K562 (cell line): ENCODE measurements at regions not wholly inside any gene's neighbourhood (a gene's known extent, or its start where the extent isn't known, plus 50 kb on each side); places are given as distances from the start of the nearest gene placed in this dataset.

ENCODE experiments used
- ATAC-seq: fragments of 200-7000 bp; cut with Tn5 transposase; 3 replicates; pipeline ENCODE4 v1.9.1; 2020; ENCODE audit warnings: moderate library complexity
- BruUV-seq: library from RNA; stranded (reverse); fragments of 400-500 nt; replicated peaks from 2 replicates; lab custom pipeline; 2021; lab: Mats Ljungman, UMichigan
- CTCF ChIA-PET: fragments of 300-600 bp; formaldehyde crosslinking; extraction: SDS; loops from one replicate; lab custom pipeline; 2021; ENCODE audit warnings: low intra/inter-chr PET ratio; lab: Yijun Ruan, JAX
- POLR2A ChIA-PET: fragments of 300-600, 350-650 bp; sonication (Branson Sonifier 250); formaldehyde crosslinking; extraction: SDS; loops from one replicate; lab custom pipeline; 2021; ENCODE audit warnings: antibody characterized with exemption, inconsistent platforms; lab: Yijun Ruan, JAX
- DNase-seq, 4 experiments: peaks; one replicate each; pipeline versions ENCODE4 v3.0.0 to v3.0.0-alpha.2; 2011 to 2018; ENCODE audit warnings: low spot score in 3 of 4, mixed read lengths in 3 of 4; ENCODE audit errors: extremely low read depth in 1 of 4
- FAIRE-seq: peaks from 2 replicates; lab custom pipeline; 2011; peaks lifted over from hg19 to GRCh38; lab: Jason Lieb, UNC
- H2AFZ ChIP-seq: 2 replicates; pipeline ENCODE4 v1.6.0; 2011; ENCODE audit warnings: low read depth, low read length, control low read depth, inconsistent platforms
- H3K27ac ChIP-seq: fragments of 200-600 bp; 3 replicates; pipeline ENCODE4 v1.8.0; 2011; ENCODE audit warnings: low read depth, mild to moderate bottlenecking, control low read depth, inconsistent platforms, low read length, moderate library complexity, mixed read lengths; ENCODE audit errors: extremely low read depth
- H3K27me3 ChIP-seq, 2 experiments: fragments of 300-600 bp in 1 of 2; 2 replicates in 1 of 2; 3 replicates in 1 of 2; pipeline versions ENCODE4 v1.6.0 to v1.8.0; 2011; ENCODE audit warnings: inconsistent platforms in 2 of 2, low read length in 2 of 2, mild to moderate bottlenecking in 1 of 2, mixed read lengths in 1 of 2, moderate library complexity in 1 of 2; ENCODE audit not compliant: control insufficient read depth in 2 of 2, insufficient read depth in 2 of 2
- H3K36me3 ChIP-seq: fragments of 300-600 bp; 3 replicates; pipeline ENCODE4 v1.8.0; 2011; ENCODE audit warnings: mild to moderate bottlenecking, low read length, inconsistent platforms; ENCODE audit not compliant: control insufficient read depth, insufficient read depth
- H3K4me1 ChIP-seq, 2 experiments: fragments of 200-600 bp in 1 of 2; replicated peaks in 1 of 2; 2 replicates in 1 of 2; 3 replicates in 1 of 2; pipeline versions ENCODE4 v1.5.1 to v1.8.0; 2011; ENCODE audit warnings: inconsistent platforms in 2 of 2, low read length in 2 of 2, mild to moderate bottlenecking in 1 of 2, mixed read lengths in 1 of 2, moderate library complexity in 1 of 2; ENCODE audit not compliant: control insufficient read depth in 2 of 2, insufficient read depth in 2 of 2
- H3K4me2 ChIP-seq: 2 replicates; pipeline ENCODE4 v1.6.1; 2011; ENCODE audit warnings: low read length, control low read depth, inconsistent platforms, mixed read lengths; ENCODE audit not compliant: insufficient read depth
- H3K4me3 ChIP-seq: fragments of 200-600 bp; sonication (generic), shearing (Covaris generic); 2 replicates; pipeline ENCODE4 v1.5.1; 2016; ENCODE audit warnings: control low read depth, inconsistent platforms
- H3K79me2 ChIP-seq: fragments of 200-600 bp; 3 replicates; pipeline ENCODE4 v1.8.0; 2011; ENCODE audit warnings: low read length, inconsistent platforms; ENCODE audit not compliant: control insufficient read depth, insufficient read depth
- H3K9ac ChIP-seq, 2 experiments: 2 replicates each; pipeline versions ENCODE4 v1.6.0 to v1.6.1; 2011; ENCODE audit warnings: low read depth in 2 of 2, low read length in 2 of 2, control low read depth in 1 of 2, inconsistent platforms in 1 of 2, mild to moderate bottlenecking in 1 of 2, mixed read lengths in 1 of 2; ENCODE audit not compliant: insufficient read depth in 1 of 2
- H3K9me1 ChIP-seq: one replicate; pipeline ENCODE4 v1.6.0; 2011; ENCODE audit warnings: inconsistent platforms, mild to moderate bottlenecking, low read length, moderate library complexity; ENCODE audit not compliant: control insufficient read depth, insufficient read depth
- H3K9me3 ChIP-seq: replicated peaks from 2 replicates; pipeline ENCODE4 v1.5.1; 2011; ENCODE audit warnings: low read depth, low read length, inconsistent platforms; ENCODE audit not compliant: control insufficient read depth, insufficient read depth
- H4K20me1 ChIP-seq: replicated peaks from 2 replicates; pipeline ENCODE4 v1.6.1; 2011; ENCODE audit warnings: low read length, inconsistent platforms, mixed read lengths; ENCODE audit not compliant: control insufficient read depth, insufficient read depth
- FIP1L1 ChIP-seq: fragments of 200-400 bp; formaldehyde crosslinking; IDR thresholded peaks from 2 replicates; pipeline ENCODE4 v1.6.1; 2018; ENCODE audit warnings: mild to moderate bottlenecking, low read depth, low read length; ENCODE audit not compliant: poor library complexity, severe bottlenecking
- FOXJ3 ChIP-seq: sonication (generic); formaldehyde crosslinking; IDR thresholded peaks from 2 replicates; pipeline ENCODE4 v1.4.0; 2020; ENCODE audit warnings: mild to moderate bottlenecking, missing genetic modification reagents
- NBN ChIP-seq: fragments of 450-650 bp; IDR thresholded peaks from 2 replicates; pipeline ENCODE4 v1.6.1; 2016; ENCODE audit warnings: low read depth, mild to moderate bottlenecking
- RAD21 ChIP-seq, 2 experiments: fragments of 250-450 bp in 1 of 2; fragments of 450-650 bp in 1 of 2; sonication (Bioruptor Pico) in 1 of 2; formaldehyde crosslinking in 1 of 2; IDR thresholded peaks in 1 of 2; conservative IDR thresholded peaks in 1 of 2; 2 replicates each; pipeline versions ENCODE4 v1.4.0 to v1.8.0; 2020 to 2022; ENCODE audit warnings: mild to moderate bottlenecking in 2 of 2, moderate library complexity in 1 of 2
- RBM34 ChIP-seq: fragments of 200-400 bp; formaldehyde crosslinking; IDR thresholded peaks from 2 replicates; pipeline ENCODE4 v1.6.1; 2018; ENCODE audit warnings: low read length, borderline replicate concordance; ENCODE audit not compliant: insufficient read depth
- RFX1 ChIP-seq: fragments of 450-650 bp; IDR thresholded peaks from 2 replicates; pipeline ENCODE4 v1.6.1; 2016; ENCODE audit warnings: mild to moderate bottlenecking, moderate library complexity
- TAL1 ChIP-seq: fragments of 450-650 bp; IDR thresholded peaks from 2 replicates; pipeline ENCODE4 v1.6.1; 2016; ENCODE audit warnings: mild to moderate bottlenecking
- TCFL5 ChIP-seq: fragments of 250-450 bp; sonication (Bioruptor Pico); conservative IDR thresholded peaks from 2 replicates; pipeline ENCODE4 v1.6.1; 2021; ENCODE audit warnings: mild to moderate bottlenecking, moderate library complexity, matching md5 sums
- WGBS: fragments of 100-300 bp; shearing (Covaris generic); methylation state at CpG from one replicate; pipeline ENCODE4 v1.1.6; 2016; ENCODE audit warnings: low coverage, mixed read lengths; ENCODE audit not compliant: insufficient coverage; ENCODE audit errors: missing lambda C conversion rate; 5-methylcytosine and 5-hydroxymethylcytosine counted together
- in situ Hi-C: fragments of 300-500 bp; cut with MboI; formaldehyde crosslinking; loops from 4 replicates; pipeline ENCODE4 v1.15.0; 2018; ENCODE audit warnings: inconsistent platforms, mixed read lengths
- intact Hi-C: fragments of 100-400 bp; cut with micrococcal nuclease; formaldehyde crosslinking; loops from 2 replicates; pipeline ENCODE4 v1.14.2; 2022
- TF ChIP-seq, protein P1 (sequence below): fragments of 250-450 bp; sonication (Bioruptor Pico); IDR thresholded peaks from 2 replicates; pipeline ENCODE4 v1.8.0; 2022; ENCODE audit warnings: inconsistent platforms, mild to moderate bottlenecking, moderate library complexity, borderline replicate concordance
- TF ChIP-seq, protein P2 (sequence below): fragments of 250-450 bp; sonication (Bioruptor Pico); IDR thresholded peaks from 2 replicates; pipeline ENCODE4 v1.5.0; 2020; ENCODE audit warnings: mild to moderate bottlenecking
- TF ChIP-seq, protein P3 (sequence below): IDR thresholded peaks from 3 replicates; pipeline ENCODE4 v1.6.1; 2011; ENCODE audit warnings: borderline replicate concordance, mild to moderate bottlenecking, moderate library complexity; ENCODE audit not compliant: insufficient read length; ENCODE audit errors: extremely low read depth
- TF ChIP-seq, protein P4 (sequence below): fragments of 250-450 bp; sonication (Bioruptor Pico); IDR thresholded peaks from 2 replicates; pipeline ENCODE4 v1.6.1; 2021; ENCODE audit warnings: mild to moderate bottlenecking

DNA sequence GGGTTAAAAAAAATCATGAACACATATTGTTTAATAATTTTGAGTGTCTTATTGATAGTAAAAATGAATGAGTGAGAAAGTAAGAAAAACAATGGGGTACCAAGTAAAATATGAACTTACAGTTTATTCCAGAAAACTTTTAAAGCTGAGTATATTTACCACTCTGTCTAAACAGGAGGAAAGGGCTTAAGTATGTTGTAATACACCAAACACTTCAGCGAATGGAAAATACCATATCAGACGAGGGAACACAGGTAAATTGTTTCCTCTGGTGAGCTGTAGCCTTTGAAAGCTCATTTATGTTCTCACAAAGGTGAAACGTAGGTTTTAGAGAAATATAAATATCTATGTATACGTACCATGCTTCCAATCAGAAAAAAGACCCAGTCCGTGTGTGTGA is 1209.6 kb upstream of the ZEB2 start (continued):
- TF ChIP-seq, protein P1, sequence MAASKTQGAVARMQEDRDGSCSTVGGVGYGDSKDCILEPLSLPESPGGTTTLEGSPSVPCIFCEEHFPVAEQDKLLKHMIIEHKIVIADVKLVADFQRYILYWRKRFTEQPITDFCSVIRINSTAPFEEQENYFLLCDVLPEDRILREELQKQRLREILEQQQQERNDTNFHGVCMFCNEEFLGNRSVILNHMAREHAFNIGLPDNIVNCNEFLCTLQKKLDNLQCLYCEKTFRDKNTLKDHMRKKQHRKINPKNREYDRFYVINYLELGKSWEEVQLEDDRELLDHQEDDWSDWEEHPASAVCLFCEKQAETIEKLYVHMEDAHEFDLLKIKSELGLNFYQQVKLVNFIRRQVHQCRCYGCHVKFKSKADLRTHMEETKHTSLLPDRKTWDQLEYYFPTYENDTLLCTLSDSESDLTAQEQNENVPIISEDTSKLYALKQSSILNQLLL, result no peak
- TF ChIP-seq RBM34 (no peak), NBN (no peak)

DNA sequence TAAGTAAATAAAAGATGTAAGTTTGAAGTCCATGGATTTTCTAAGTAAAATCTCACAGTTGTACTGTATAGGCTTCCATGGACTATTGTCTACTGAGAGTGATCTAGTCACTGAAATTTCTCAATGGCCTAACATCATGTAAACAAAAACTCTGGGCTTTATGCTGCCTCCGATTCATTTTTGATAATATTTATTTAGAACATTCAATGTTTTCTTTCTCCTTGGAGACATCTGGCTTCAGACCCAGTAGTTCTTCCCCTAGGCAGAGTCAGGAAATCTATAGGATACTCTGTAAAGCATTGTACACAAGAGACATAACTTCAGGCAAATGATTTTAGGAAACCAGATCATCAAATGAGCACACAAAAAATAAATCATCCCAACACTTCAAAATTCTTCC is 1208.6 kb upstream of the ZEB2 start:
- Histone ChIP-seq H3K79me2 (no peaks in the 10 kb centered on the region), H3K9ac (no peak overlapping the region), H3K9me3 (peaks cover 2% of the 10 kb centered on the region), H3K36me3 (no peaks in the 10 kb centered on the region; the same call in 1 of the 3 replicates), H3K4me3 (no peak overlapping the region), H3K27me3 (no peaks in the 10 kb centered on the region), H4K20me1 (no peaks in the 10 kb centered on the region), H3K9me1 (peaks cover 2% of the 10 kb centered on the region), H3K27ac (no peak overlapping the region), H2AFZ (no peak overlapping the region), H3K4me1 (peaks cover 3 to 33% of the 10 kb centered on the region in 2 experiments; a peak in 4 of 5 replicates), H3K4me2 (no peak overlapping the region)
- POLR2A ChIA-PET, result no interaction called here
- no TSS peak for BruUV-seq
- DNase-seq, result no peak
- ATAC-seq, result no peak
- intact Hi-C loops (no loop called here), in situ Hi-C loops (no loop called here)
- CTCF ChIA-PET, result no interaction called here
- FAIRE-seq, result no peak
- 80% methylated on average over 1 of the region's 1 CpG for WGBS
- TF ChIP-seq, protein P2, sequence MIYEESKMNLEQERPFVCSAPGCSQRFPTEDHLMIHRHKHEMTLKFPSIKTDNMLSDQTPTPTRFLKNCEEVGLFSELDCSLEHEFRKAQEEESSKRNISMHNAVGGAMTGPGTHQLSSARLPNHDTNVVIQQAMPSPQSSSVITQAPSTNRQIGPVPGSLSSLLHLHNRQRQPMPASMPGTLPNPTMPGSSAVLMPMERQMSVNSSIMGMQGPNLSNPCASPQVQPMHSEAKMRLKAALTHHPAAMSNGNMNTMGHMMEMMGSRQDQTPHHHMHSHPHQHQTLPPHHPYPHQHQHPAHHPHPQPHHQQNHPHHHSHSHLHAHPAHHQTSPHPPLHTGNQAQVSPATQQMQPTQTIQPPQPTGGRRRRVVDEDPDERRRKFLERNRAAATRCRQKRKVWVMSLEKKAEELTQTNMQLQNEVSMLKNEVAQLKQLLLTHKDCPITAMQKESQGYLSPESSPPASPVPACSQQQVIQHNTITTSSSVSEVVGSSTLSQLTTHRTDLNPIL (CRISPR knock-in tag), result no peak
- TF ChIP-seq RAD21 (CRISPR knock-in tag; conservative IDR thresholded peaks at IDR 0.05 in 1 of 2, IDR thresholded peaks at IDR 0.05 in 1 of 2) (no peak), FIP1L1 (no peak), RFX1 (no peak), FOXJ3 (no peak), TCFL5 (CRISPR knock-in tag) (no peak), TAL1 (no peak)
- TF ChIP-seq, protein P3, sequence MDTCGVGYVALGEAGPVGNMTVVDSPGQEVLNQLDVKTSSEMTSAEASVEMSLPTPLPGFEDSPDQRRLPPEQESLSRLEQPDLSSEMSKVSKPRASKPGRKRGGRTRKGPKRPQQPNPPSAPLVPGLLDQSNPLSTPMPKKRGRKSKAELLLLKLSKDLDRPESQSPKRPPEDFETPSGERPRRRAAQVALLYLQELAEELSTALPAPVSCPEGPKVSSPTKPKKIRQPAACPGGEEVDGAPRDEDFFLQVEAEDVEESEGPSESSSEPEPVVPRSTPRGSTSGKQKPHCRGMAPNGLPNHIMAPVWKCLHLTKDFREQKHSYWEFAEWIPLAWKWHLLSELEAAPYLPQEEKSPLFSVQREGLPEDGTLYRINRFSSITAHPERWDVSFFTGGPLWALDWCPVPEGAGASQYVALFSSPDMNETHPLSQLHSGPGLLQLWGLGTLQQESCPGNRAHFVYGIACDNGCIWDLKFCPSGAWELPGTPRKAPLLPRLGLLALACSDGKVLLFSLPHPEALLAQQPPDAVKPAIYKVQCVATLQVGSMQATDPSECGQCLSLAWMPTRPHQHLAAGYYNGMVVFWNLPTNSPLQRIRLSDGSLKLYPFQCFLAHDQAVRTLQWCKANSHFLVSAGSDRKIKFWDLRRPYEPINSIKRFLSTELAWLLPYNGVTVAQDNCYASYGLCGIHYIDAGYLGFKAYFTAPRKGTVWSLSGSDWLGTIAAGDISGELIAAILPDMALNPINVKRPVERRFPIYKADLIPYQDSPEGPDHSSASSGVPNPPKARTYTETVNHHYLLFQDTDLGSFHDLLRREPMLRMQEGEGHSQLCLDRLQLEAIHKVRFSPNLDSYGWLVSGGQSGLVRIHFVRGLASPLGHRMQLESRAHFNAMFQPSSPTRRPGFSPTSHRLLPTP, result no peak
- TF ChIP-seq, protein P4, sequence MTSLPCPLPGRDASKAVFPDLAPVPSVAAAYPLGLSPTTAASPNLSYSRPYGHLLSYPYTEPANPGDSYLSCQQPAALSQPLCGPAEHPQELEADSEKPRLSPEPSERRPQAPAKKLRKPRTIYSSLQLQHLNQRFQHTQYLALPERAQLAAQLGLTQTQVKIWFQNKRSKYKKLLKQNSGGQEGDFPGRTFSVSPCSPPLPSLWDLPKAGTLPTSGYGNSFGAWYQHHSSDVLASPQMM (CRISPR knock-in tag), result no peak
